ENCODE measurements at regions not wholly inside any gene's neighbourhood (a gene's known extent, or its start where the extent isn't known, plus 50 kb on each side); places are given as distances from the start of the nearest gene placed in this dataset.

GRCh38 chr6:65780691-65781090 lies 73.7 kb upstream of the EYS start:
- TF ChIP-seq CREB1 (IDR thresholded peaks at IDR 0.05; ENCODE audit: low read depth) (no peak), EGR1 (IDR thresholded peaks at IDR 0.05) (no peak), NFIC (IDR thresholded peaks at IDR 0.05) (no peak), ZBTB7A (IDR thresholded peaks at IDR 0.05; ENCODE audit: low read depth) (no peak), EP300 (IDR thresholded peaks at IDR 0.05; ENCODE audit: borderline replicate concordance) (no peak), MAX (IDR thresholded peaks at IDR 0.05) (no peak), RAD21 (IDR thresholded peaks at IDR 0.05; ENCODE audit: low read depth) (no peak), TAF1 (IDR thresholded peaks at IDR 0.05; ENCODE audit: low read depth) (no peak), YY1 (IDR thresholded peaks at IDR 0.05; ENCODE audit: low read depth) (no peak), CEBPB (IDR thresholded peaks at IDR 0.05) (no peak)
- TF ChIP-seq, protein P1, sequence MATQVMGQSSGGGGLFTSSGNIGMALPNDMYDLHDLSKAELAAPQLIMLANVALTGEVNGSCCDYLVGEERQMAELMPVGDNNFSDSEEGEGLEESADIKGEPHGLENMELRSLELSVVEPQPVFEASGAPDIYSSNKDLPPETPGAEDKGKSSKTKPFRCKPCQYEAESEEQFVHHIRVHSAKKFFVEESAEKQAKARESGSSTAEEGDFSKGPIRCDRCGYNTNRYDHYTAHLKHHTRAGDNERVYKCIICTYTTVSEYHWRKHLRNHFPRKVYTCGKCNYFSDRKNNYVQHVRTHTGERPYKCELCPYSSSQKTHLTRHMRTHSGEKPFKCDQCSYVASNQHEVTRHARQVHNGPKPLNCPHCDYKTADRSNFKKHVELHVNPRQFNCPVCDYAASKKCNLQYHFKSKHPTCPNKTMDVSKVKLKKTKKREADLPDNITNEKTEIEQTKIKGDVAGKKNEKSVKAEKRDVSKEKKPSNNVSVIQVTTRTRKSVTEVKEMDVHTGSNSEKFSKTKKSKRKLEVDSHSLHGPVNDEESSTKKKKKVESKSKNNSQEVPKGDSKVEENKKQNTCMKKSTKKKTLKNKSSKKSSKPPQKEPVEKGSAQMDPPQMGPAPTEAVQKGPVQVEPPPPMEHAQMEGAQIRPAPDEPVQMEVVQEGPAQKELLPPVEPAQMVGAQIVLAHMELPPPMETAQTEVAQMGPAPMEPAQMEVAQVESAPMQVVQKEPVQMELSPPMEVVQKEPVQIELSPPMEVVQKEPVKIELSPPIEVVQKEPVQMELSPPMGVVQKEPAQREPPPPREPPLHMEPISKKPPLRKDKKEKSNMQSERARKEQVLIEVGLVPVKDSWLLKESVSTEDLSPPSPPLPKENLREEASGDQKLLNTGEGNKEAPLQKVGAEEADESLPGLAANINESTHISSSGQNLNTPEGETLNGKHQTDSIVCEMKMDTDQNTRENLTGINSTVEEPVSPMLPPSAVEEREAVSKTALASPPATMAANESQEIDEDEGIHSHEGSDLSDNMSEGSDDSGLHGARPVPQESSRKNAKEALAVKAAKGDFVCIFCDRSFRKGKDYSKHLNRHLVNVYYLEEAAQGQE (IDR thresholded peaks at IDR 0.05; ENCODE audit: low read depth): no peak
- TF ChIP-seq, protein P2, sequence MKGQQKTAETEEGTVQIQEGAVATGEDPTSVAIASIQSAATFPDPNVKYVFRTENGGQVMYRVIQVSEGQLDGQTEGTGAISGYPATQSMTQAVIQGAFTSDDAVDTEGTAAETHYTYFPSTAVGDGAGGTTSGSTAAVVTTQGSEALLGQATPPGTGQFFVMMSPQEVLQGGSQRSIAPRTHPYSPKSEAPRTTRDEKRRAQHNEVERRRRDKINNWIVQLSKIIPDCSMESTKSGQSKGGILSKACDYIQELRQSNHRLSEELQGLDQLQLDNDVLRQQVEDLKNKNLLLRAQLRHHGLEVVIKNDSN (IDR thresholded peaks at IDR 0.05): no peak
